H1 (cell line): ENCODE measurements at regions not wholly inside any gene's neighbourhood (a gene's known extent, or its start where the extent isn't known, plus 50 kb on each side); places are given as distances from the start of the nearest gene placed in this dataset.

Experiments
- CHD1 ChIP-seq: IDR thresholded peaks from 2 replicates; pipeline ENCODE4 v1.6.1; 2012; ENCODE audit warnings: low read depth, low read length, improper control_type of control experiment
- FOSL1 ChIP-seq: IDR thresholded peaks from 2 replicates; pipeline ENCODE4 v1.6.1; 2011; ENCODE audit warnings: mild to moderate bottlenecking, low read depth, low read length, moderate library complexity; ENCODE audit not compliant: insufficient read depth
- HDAC2 ChIP-seq, 2 experiments: fragments of 300-600 bp in 1 of 2; sonication (generic) in 1 of 2; IDR thresholded peaks; 2 replicates each; pipeline ENCODE4 v1.6.1; 2011 to 2012; ENCODE audit warnings: low read depth in 2 of 2, low read length in 2 of 2, mild to moderate bottlenecking in 2 of 2, moderate library complexity in 2 of 2, borderline replicate concordance in 1 of 2, inconsistent platforms in 1 of 2

DNA sequence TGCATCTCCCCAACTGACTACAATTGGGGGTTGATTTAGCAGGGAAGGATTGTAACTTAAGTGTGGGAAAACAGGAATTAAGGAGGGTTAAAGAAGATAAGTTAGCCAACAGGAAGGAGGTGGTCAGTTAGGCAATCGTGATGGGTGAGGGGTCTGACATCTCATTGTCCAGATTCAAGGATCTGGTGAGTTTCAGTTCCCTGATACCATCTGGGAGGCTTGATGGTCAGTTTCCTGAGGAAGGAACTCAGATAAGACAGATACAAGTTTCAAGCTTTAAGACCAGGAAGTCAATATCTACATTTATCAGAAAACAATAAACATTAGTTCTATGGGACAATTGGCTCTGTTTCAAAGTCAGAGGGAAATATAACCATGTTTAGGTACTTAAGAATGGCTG lies 601.8 kb downstream of the SLITRK6 start (continued):
- TF ChIP-seq HDAC2 (IDR thresholded peaks at IDR 0.05; ENCODE audit: borderline replicate concordance in 1 of 2, low read depth in 2 of 2, low read length in 2 of 2) (no peak), FOSL1 (no peak), CHD1 (no peak)
